ENCODE measurements at regions not wholly inside any gene's neighbourhood (a gene's known extent, or its start where the extent isn't known, plus 50 kb on each side); places are given as distances from the start of the nearest gene placed in this dataset.

DNA sequence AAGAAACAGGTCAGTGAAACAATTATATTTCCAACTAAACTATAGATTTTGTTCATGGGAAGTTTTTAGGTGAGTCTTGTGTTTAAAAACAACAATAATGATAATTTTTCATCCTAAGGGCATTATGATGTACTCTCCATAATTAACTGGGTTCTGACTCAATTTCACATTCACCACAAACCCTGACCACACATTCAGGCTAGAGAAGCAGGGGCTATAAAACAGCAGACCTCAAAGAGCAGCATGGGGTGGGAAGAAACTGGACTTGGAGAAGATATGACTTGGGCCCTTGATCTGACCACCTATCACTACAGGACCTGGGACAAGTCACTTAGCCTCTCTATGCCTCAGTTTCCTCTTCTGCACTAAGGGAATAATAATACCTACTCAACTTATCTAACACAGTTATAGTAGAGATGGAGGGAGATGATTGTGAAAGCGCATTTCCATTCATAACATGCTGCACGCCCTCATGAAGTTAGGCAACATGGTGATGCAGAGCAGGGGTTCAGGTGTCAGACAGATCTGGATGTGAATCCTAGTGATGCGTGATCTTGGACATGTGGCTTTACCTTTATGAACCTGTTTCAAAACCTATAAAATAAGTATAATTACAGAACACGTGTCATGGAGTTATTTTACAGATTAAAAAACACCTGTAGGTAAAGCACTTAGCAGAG lies 63.0 kb upstream of the ACP3 start:
- Mint-ChIP-seq H3K36me3 (no peaks in the 10 kb centered on the region), H3K4me3 (no peak overlapping the region), H3K4me1 (no peaks in the 10 kb centered on the region), H3K27ac (no peak overlapping the region), H3K27me3 (peaks cover 16% of the 10 kb centered on the region), H3K9me3 (ENCODE audit: low read depth) (no peaks in the 10 kb centered on the region)
- CTCF ChIA-PET, result interaction anchor here (1.4 kb wide), 1 partner anchor 89 kb away, joined by 5 read pairs; no protein-coding TSS in a partner anchor
- ATAC-seq (no peak), DNase-seq (no peak)

DNA sequence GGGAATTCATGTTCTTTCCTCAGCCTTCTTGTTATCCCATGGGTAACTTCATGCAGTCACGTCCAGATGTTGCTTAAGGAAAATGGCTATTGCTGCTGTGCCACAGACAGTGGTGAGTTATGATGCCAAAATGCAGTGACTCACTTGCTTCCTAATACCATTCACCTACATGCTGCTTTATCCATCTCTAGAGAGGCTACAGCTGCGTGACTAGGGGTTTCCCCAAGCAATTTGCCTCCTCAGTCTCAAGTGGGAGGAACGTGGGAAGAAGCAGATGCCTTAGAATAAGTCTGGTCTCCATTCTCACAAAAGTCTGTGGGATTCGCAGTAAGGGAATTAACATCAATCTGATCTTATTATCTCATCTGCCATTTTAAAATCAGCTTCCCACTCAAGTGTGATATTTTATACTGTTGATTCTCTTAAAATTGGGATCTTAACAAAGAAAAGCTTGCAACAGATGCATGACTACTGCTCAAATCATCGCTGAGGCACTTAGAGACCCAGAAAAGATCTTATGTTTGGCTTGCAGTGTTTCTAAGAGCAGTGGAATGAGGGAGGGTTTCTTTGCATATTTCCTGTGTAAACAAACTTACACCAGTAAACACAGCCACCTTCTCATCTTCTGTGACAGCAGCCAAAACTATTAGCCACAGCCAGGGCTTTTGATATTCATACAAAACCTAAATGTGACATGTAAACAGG lies 62.0 kb upstream of the ACP3 start:
- H3K9me3 Mint-ChIP-seq (ENCODE audit: low read depth), result no peaks in the 10 kb centered on the region
- ATAC-seq (no peak), DNase-seq (no peak)
- no peak overlapping the region for H3K27ac Mint-ChIP-seq
- H3K4me1 Mint-ChIP-seq, result no peaks in the 10 kb centered on the region
- H3K4me3 Mint-ChIP-seq, result no peak overlapping the region
- H3K27me3 Mint-ChIP-seq, result peaks cover 16% of the 10 kb centered on the region
- CTCF ChIA-PET, result interaction anchor here (1.4 kb wide), 1 partner anchor 88 kb away, joined by 5 read pairs; no protein-coding TSS in a partner anchor
- H3K36me3 Mint-ChIP-seq, result no peaks in the 10 kb centered on the region

DNA sequence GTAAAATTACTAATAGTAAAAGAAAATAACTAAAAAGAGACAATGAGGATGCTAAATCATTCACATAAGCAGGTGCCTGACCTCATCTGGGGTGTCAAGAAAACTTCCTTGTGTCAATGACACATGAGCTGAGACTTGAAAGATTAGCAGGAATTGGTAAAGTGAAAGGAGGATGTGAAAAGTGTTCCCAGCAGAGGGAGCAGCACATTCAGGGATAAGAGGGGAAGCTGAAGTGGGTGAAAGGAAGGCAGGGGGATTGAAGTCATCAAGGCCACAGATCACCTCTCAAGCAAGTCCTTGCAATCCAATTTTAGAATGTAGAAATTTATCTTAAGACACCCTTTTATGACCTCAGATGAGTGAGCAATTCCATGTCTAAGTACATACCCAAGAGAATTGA lies 60.2 kb upstream of the ACP3 start:
- Mint-ChIP-seq H3K27ac (no peak overlapping the region), H3K36me3 (no peaks in the 10 kb centered on the region), H3K4me1 (no peaks in the 10 kb centered on the region), H3K9me3 (ENCODE audit: low read depth) (no peaks in the 10 kb centered on the region), H3K27me3 (peaks cover 16% of the 10 kb centered on the region), H3K4me3 (no peak overlapping the region)
- no peak for ATAC-seq
- CTCF ChIA-PET, result no interaction called here
- no peak for DNase-seq

DNA sequence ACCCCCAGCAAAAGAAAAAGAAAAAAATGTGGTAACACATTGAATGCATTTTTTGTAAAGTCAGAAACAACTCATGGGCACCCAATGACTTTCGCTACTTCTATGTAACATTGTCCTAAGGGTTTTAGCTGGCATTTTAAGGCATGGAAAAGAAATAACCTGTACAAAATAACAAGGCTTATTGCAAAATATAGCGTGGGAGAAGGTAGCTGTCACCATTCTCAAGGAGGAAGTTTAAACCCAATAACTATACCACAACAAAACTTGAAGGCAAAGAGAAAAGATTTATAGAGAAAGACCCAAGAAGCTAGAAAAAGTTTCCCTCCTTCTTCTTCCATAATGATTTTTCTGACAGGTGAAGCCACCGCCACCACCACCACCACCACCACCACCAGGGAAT lies 55.7 kb upstream of the ACP3 start:
- ATAC-seq (no peak), DNase-seq (no peak)
- CTCF ChIA-PET, result no interaction called here
- no peaks in the 10 kb centered on the region for H3K9me3 Mint-ChIP-seq (ENCODE audit: low read depth)
- H3K36me3 Mint-ChIP-seq, result no peaks in the 10 kb centered on the region
- no peak overlapping the region for H3K27ac Mint-ChIP-seq
- no peaks in the 10 kb centered on the region for H3K4me1 Mint-ChIP-seq
- H3K4me3 Mint-ChIP-seq, result no peak overlapping the region
- H3K27me3 Mint-ChIP-seq, result peaks cover 27% of the 10 kb centered on the region

DNA sequence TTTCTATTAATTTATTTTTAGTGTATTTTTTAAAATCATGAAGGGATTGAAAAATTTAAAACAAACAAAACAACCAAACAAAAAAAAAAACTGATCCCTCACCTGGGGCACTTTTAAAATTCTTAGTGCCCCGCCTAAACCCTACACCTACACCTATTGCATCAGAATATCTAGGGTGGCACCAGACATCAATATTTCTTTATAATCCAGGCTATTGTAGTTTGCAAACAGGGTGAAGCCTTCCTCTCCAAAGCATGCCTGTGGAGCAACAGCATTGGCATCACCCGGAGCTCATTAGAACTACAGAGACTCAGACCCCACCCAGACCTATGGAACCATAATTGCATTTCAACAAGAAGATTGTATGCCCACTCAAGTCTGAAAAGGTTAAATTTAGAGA lies 54.9 kb upstream of the ACP3 start:
- DNase-seq, result no peak
- peaks cover 22% of the 10 kb centered on the region for H3K27me3 Mint-ChIP-seq
- no peak for ATAC-seq
- H3K27ac Mint-ChIP-seq, result no peak overlapping the region
- no peaks in the 10 kb centered on the region for H3K9me3 Mint-ChIP-seq (ENCODE audit: low read depth)
- H3K4me3 Mint-ChIP-seq, result no peak overlapping the region
- H3K36me3 Mint-ChIP-seq, result no peaks in the 10 kb centered on the region
- CTCF ChIA-PET, result no interaction called here
- H3K4me1 Mint-ChIP-seq, result no peaks in the 10 kb centered on the region

DNA sequence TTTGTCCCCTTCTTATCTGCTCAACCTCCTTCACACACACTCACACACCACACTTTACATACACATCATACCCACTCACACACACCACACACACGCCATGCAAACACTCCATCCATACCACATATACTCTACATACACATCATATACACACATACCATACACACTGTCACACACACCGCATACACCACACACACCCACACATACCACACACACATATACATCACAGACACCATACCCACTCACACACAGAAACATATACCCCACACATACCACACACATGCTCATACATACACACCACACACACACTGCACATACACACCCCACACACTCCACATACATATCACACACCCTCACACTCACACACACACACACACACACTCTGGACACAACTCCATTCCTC lies 54.3 kb upstream of the ACP3 start:
- DNase-seq (no peak), ATAC-seq (no peak)
- CTCF ChIA-PET, result no interaction called here
- Mint-ChIP-seq H3K4me3 (no peak overlapping the region), H3K4me1 (no peaks in the 10 kb centered on the region), H3K27me3 (peaks cover 19% of the 10 kb centered on the region), H3K9me3 (ENCODE audit: low read depth) (no peaks in the 10 kb centered on the region), H3K36me3 (no peaks in the 10 kb centered on the region), H3K27ac (no peak overlapping the region)

DNA sequence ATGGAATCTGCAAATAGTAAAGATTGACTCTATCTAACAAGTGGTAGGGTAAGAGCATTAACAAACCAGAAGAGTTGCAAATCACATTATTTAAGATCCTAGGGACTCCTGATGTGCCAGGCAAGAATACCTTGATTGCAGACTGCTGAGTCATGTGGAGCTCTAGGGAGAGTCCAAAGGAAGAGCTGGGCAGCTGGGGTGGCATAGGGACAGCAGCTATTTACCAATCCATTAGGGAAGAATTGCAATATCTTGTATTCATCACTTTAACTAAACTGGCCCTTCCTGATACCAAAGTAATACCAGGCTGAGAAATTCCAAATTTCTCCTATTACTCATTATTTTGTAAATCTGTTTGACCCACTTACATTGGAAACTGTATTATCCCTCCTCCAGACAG lies 52.2 kb upstream of the ACP3 start:
- H3K4me3 Mint-ChIP-seq, result no peak overlapping the region
- CTCF ChIA-PET, result no interaction called here
- H3K4me1 Mint-ChIP-seq, result no peaks in the 10 kb centered on the region
- DNase-seq (no peak), ATAC-seq (no peak)
- no peak overlapping the region for H3K27ac Mint-ChIP-seq
- peaks cover 14% of the 10 kb centered on the region for H3K27me3 Mint-ChIP-seq
- no peaks in the 10 kb centered on the region for H3K9me3 Mint-ChIP-seq (ENCODE audit: low read depth)
- no peaks in the 10 kb centered on the region for H3K36me3 Mint-ChIP-seq

DNA sequence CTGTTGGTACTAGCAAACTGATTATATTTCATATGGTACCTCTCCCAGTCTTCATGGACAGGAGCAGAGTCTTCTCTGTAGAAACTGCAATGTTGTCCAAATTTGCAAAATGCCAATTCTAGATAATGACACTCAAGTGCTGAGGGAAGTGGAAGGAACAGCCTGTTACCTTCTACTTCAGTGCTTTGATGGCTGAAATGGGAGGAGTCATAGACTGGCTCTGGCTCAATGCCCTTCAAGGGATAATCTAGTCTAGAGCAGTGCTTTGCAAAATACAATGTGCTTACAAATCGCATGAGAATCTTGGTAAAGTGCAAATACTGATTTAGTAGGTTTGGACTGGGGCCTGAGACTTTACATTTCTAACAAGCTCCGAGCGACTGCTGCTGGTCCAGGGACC lies 51.7 kb upstream of the ACP3 start:
- Mint-ChIP-seq H3K4me1 (no peaks in the 10 kb centered on the region), H3K27me3 (peaks cover 14% of the 10 kb centered on the region), H3K4me3 (no peak overlapping the region), H3K27ac (no peak overlapping the region), H3K9me3 (ENCODE audit: low read depth) (no peaks in the 10 kb centered on the region), H3K36me3 (no peaks in the 10 kb centered on the region)
- no peak for ATAC-seq
- CTCF ChIA-PET, result no interaction called here
- DNase-seq, result no peak

DNA sequence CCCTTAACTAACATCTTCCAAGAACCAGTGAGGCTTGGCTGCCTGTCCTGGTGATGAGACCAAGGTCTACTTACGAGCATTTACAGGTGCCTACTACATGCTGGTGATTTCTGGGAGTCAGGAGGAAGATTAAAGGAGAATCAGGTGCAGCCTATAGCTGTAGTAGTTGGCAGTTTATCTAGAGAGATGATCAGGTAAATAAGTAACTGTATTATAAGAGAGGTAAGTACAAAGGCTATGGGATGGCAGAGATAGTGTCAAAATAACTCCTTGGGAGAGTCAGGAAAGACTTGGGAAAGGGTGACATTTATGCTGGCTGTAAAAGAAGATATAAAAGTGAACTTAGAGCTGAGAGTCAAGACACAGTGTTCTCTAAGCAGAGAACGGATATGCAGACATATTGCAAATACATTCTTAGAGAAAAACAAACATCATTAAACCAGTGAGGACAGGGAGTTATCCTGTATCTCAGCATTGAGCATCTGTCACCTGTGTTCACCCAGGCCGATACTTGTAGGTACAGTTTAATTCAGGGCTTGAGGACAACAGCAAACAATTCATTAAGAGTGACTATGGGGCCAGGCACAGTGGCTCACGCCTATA lies 49.7 kb upstream of the ACP3 start:
- peaks cover 16% of the 10 kb centered on the region for H3K27me3 Mint-ChIP-seq
- H3K36me3 Mint-ChIP-seq, result no peaks in the 10 kb centered on the region
- no peak overlapping the region for H3K4me3 Mint-ChIP-seq
- CTCF ChIA-PET, result interaction anchor here (0.9 kb wide), 1 partner anchor 348 kb away, joined by 4 read pairs; no protein-coding TSS in a partner anchor
- no peak for DNase-seq
- no peak overlapping the region for H3K27ac Mint-ChIP-seq
- H3K9me3 Mint-ChIP-seq (ENCODE audit: low read depth), result no peaks in the 10 kb centered on the region
- no peaks in the 10 kb centered on the region for H3K4me1 Mint-ChIP-seq
- no peak for ATAC-seq

All from activated CD8-positive, alpha-beta memory T cell treated with anti-CD3 and anti-CD28 coated beads, Interleukin-2, amount 10 ng/mL, durations not matched to agents 7 days and 5 days (primary cell).